Erythroblast (primary cell): ENCODE measurements at regions not wholly inside any gene's neighbourhood (a gene's known extent, or its start where the extent isn't known, plus 50 kb on each side); places are given as distances from the start of the nearest gene placed in this dataset.

ENCODE experiments used
- DNase-seq, 2 experiments: peaks; one replicate each; lab custom pipeline; 2025; lab: John Stamatoyannopoulos, UW
- GATA1 ChIP-seq: IDR thresholded peaks from 2 replicates; pipeline ENCODE4 v1.6.1; 2011; ENCODE audit warnings: low read depth, mild to moderate bottlenecking, control low read depth, low read length, moderate library complexity
- POLR2A ChIP-seq: IDR thresholded peaks from 2 replicates; pipeline ENCODE4 v1.6.1; 2011; ENCODE audit warnings: mild to moderate bottlenecking, low read length

DNA sequence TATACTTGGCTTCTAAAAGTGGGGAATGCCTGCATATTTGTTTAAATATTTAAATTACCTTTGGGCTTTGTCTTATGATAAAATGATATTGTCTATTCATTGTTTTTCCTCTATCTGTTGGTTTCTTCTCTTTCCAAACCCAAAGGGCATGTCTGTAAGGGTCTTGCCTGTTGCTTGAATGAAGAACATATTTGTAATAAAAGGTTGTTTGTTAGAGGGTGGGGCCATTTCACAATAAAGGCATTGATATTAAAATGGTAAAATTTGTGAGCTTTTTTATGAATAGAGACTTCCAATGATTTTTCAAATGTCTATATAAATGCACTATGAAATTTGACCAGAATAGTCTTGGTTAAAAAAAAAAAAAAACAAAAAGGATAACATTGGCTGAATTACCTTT, 105.2 kb downstream of the DKK1 start:
- no peak for DNase-seq
- TF ChIP-seq GATA1 (no peak), POLR2A (no peak)

- no peak for DNase-seq
- TF ChIP-seq GATA1: no peak
- TF ChIP-seq POLR2A: no peak
These were observed 106.6 kb downstream of the DKK1 start for GRCh38 chr10:52420656-52421055.

GRCh38 chr10:52423369-52423768, 109.3 kb downstream of the DKK1 start:
- TF ChIP-seq POLR2A (no peak), GATA1 (no peak)
- DNase-seq: no peak

DNA sequence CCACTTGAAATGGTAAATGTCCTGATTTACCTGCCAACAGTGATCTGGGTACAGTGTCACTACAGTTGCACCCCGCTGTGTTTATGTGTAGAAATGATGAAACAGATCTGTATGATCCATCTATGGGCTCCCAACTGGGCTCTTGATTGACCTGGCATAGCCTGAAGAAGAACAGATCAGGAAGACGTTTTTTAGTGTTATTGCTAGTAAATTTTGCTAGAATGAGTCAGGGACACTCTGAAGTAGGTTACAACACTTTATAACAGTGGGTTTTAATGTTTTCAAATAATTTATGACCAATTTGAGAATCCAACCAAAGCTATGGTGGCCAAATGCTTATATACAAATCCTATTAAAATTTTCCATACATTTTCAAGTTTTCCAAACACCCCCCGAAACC, 110.3 kb downstream of the DKK1 start:
- TF ChIP-seq GATA1 (no peak), POLR2A (no peak)
- no peak for DNase-seq

- DNase-seq: no peak
These were observed 120.7 kb downstream of the DKK1 start for GRCh38 chr10:52434734-52435133.

GRCh38 chr10:52436664-52437063, 122.6 kb downstream of the DKK1 start:
- TF ChIP-seq GATA1: no peak
- TF ChIP-seq POLR2A: no peak
- DNase-seq: no peak

More at GRCh38 chr10:52434734-52435133, 120.7 kb downstream of the DKK1 start:
- TF ChIP-seq GATA1 (no peak), POLR2A (no peak)

DNA sequence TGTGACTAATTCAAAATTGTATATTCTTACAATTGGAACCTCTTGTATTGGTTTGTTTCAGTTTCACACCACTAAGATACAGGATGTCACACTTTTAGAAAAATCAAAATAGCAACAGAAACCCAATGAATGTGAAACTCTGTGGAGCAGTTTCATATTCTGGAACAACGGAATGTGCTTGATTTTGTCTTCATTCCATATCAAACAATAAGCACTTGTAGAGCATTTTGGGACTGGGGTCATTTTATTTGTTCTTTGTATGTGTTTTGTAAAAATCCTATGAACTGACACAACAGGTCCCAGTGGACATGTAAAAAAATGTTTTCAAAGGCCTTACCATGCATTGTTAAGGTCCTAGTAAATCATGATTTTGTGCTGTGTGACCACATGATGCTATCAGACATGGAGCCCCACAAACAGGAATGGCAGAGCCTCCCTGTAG, 123.1 kb downstream of the DKK1 start:
- no peak for DNase-seq
- TF ChIP-seq POLR2A (no peak), GATA1 (no peak)

DNA sequence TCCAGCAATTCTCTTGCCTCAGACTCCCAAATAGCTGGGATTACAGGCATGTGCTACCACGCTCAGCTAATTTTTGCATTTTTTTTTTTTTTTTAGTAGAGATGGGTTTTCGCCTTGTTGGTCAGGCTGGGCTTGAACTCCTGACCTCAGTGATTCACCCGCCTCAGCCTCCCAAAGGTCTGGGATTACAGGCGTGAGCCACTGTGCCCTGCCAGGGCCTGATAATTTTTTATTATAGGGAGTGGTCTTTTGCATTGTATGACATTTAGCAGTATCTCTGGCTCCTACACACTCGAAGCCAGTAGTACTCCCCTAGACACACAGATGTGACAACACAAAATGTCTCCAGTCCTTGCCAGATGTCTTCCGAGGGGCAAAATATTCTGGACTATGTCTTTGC, 124.0 kb downstream of the DKK1 start:
- no peak for TF ChIP-seq POLR2A
- TF ChIP-seq GATA1: no peak

DNA sequence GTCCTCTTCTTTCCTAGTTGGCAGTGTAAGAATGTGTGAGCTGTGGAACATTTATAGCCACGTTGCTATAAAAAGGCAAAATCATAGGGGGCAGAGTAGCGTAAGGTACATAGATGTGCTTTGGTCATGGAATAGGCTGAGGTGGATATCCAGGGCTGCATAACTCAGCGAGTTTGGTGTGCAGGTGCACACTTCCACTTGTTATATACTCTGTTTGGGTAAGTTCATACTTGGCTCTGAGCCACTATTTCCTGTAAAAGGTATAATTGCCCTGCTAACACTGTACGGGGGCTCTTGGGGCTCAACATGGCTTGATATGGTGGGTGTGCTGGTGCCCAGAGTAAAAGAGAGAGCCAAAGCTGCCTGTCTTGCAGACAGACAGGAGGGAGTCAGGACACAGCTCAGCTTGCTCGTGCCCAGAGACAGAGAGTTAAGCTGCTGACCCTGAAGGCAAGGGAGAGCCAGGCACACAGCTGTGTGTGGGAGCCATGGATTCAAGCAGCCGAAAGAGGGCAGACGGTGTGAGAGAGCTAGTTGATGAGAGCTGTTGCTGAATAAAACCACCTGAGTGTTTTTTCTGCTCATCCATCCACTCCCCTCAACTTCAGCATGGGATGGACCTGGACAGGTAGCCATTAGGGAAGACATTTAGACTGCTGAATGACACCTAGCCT, 126.7 kb downstream of the DKK1 start:
- no peak for DNase-seq
- no peak for TF ChIP-seq GATA1
- no peak for TF ChIP-seq POLR2A

More for the DNA sequence above, 124.0 kb downstream of the DKK1 start:
- no peak for DNase-seq

DNA sequence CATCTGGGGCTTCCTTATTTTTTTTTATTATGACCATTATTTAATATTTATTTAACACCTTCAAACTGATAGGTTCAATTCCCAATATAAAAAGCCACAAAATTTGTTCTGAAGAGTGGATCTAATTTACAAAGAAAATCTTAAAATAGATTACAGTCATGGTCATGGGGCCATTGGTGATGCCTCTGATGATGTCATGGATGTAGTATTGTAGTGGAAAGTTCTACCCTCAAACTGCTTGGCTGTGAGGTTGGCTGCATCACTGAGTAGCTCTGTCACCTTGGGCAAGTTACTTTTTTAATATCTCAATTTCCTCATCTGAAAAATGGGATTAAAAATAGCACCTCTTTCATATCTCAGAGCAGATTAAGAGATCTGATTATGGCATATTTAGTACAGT, 128.5 kb downstream of the DKK1 start:
- TF ChIP-seq POLR2A (no peak), GATA1 (no peak)
- no peak for DNase-seq

- DNase-seq: no peak
- no peak for TF ChIP-seq POLR2A
- no peak for TF ChIP-seq GATA1
These were observed 129.6 kb downstream of the DKK1 start for GRCh38 chr10:52443419-52444388.

GRCh38 chr10:52446391-52446790, 132.3 kb downstream of the DKK1 start:
- TF ChIP-seq POLR2A: no peak
- no peak for TF ChIP-seq GATA1
- DNase-seq: no peak

GRCh38 chr10:52447931-52448353, 133.9 kb downstream of the DKK1 start:
- DNase-seq: no peak
- no peak for TF ChIP-seq POLR2A
- TF ChIP-seq GATA1: no peak

- DNase-seq: no peak
- TF ChIP-seq POLR2A: no peak
- no peak for TF ChIP-seq GATA1
These were observed 136.7 kb downstream of the DKK1 start for GRCh38 chr10:52450762-52451291.
